Ovary (tissue), 7 donors: ENCODE measurements at regions not wholly inside any gene's neighbourhood (a gene's known extent, or its start where the extent isn't known, plus 50 kb on each side); places are given as distances from the start of the nearest gene placed in this dataset.

ENCODE experiments used
- DNase-seq, 5 donors: peaks; one replicate each; pipeline ENCODE4 v3.0.0-alpha.2; 2019 to 2020
- H3K27ac ChIP-seq, 2 donors: fragments of 200-600 bp; one replicate each; pipeline versions ENCODE4 v1.5.1 to v1.8.0; 2019 to 2022
- H3K27me3 ChIP-seq: fragments of 200-600 bp; one replicate; pipeline ENCODE4 v1.8.0; 2022
- H3K36me3 ChIP-seq: fragments of 200-600 bp; sonication (generic); one replicate; pipeline ENCODE4 v1.5.1; 2019
- H3K4me1 ChIP-seq: one replicate; pipeline ENCODE4 v1.8.1; 2013; ENCODE audit warnings: mild to moderate bottlenecking, moderate library complexity; ENCODE audit not compliant: insufficient read depth
- H3K4me3 ChIP-seq: fragments of 200-600 bp; sonication (generic); one replicate; pipeline ENCODE4 v1.5.1; 2017
- H3K9me3 ChIP-seq, 2 donors: fragments of 200-600 bp in 1 of 2; sonication (generic) in 1 of 2; one replicate each; pipeline versions ENCODE4 v1.5.1 to v1.8.1; 2013 to 2019; ENCODE audit warnings: mild to moderate bottlenecking in 1 of 2, moderate library complexity in 1 of 2
- EP300 ChIP-seq: sonication (generic); formaldehyde crosslinking; IDR thresholded peaks from one replicate; pipeline ENCODE4 v1.6.1; 2017; ENCODE audit warnings: antibody characterized with exemption
- POLR2A ChIP-seq: fragments of 450-650 bp; IDR thresholded peaks from one replicate; pipeline ENCODE4 v1.6.1; 2017; ENCODE audit warnings: antibody characterized with exemption, mild to moderate bottlenecking, moderate library complexity
- WGBS, 3 donors: extraction: QIAGEN DNeasy Blood & Tissue Kit in 1 of 3; methylation state at CpG; one replicate each; pipeline versions ENCODE4 v1.1.5 to v1.1.7; 2013 to 2017; 5-methylcytosine and 5-hydroxymethylcytosine counted together
- intact Hi-C, 4 donors: fragments of 100-400 bp; cut with DNase I; formaldehyde crosslinking; loops; one replicate each; pipeline versions ENCODE4 v1.11.0 to v1.15.1; 2022 to 2023
- TF ChIP-seq, protein P1 (sequence below), 3 donors: fragments of 450-650 bp in 2 of 3; fragments of 200-600 bp in 1 of 3; IDR thresholded peaks; one replicate each; pipeline versions ENCODE4 v1.5.1 to v1.8.0; 2016 to 2022; ENCODE audit warnings: antibody characterized with exemption in 3 of 3, mild to moderate bottlenecking in 1 of 3
- donor health status: DM: no; HTN: no; CAD: no; lungs with moderate emphysema.
- donor health status: DM: no; HTN: no; CAD: no.
- donor health status: Bipolar disorder and iron deficiency.
- donor health status: DM: no; HTN: no; CAD: no.
- donor health status: DM: yes; HTN: yes; CAD: no.

DNA sequence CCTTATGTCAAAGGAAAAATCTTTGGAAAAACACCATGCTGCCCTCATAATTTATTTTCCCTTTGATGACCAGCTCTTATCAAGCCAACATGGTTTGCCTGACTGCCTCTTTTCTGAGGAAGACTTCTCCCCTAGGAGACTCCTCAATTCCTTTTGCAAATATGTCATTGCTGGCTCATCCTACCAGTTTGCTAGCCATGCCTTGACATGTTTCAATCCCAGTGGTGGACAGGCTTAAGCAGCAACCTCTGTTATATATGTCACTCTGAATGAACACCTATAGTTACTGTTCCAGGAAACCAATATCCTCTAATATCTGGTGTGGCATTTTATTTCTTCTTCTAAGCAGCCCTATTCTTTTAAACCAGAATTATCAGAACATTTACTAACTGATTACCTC is 615.8 kb downstream of the HTR1A start:
- H3K4me3 ChIP-seq: no peak overlapping the region
- peaks cover 2% of the 10 kb centered on the region for H3K4me1 ChIP-seq
- intact Hi-C loops: no loop called here
- H3K36me3 ChIP-seq: no peaks in the 10 kb centered on the region
- no peaks in the 10 kb centered on the region for H3K9me3 ChIP-seq
- no peak for DNase-seq
- H3K27ac ChIP-seq: no peak overlapping the region
- H3K27me3 ChIP-seq: no peaks in the 10 kb centered on the region
- TF ChIP-seq, protein P1, sequence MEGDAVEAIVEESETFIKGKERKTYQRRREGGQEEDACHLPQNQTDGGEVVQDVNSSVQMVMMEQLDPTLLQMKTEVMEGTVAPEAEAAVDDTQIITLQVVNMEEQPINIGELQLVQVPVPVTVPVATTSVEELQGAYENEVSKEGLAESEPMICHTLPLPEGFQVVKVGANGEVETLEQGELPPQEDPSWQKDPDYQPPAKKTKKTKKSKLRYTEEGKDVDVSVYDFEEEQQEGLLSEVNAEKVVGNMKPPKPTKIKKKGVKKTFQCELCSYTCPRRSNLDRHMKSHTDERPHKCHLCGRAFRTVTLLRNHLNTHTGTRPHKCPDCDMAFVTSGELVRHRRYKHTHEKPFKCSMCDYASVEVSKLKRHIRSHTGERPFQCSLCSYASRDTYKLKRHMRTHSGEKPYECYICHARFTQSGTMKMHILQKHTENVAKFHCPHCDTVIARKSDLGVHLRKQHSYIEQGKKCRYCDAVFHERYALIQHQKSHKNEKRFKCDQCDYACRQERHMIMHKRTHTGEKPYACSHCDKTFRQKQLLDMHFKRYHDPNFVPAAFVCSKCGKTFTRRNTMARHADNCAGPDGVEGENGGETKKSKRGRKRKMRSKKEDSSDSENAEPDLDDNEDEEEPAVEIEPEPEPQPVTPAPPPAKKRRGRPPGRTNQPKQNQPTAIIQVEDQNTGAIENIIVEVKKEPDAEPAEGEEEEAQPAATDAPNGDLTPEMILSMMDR (IDR thresholded peaks at IDR 0.05): no peak
- no peak for TF ChIP-seq POLR2A
- TF ChIP-seq EP300: no peak

DNA sequence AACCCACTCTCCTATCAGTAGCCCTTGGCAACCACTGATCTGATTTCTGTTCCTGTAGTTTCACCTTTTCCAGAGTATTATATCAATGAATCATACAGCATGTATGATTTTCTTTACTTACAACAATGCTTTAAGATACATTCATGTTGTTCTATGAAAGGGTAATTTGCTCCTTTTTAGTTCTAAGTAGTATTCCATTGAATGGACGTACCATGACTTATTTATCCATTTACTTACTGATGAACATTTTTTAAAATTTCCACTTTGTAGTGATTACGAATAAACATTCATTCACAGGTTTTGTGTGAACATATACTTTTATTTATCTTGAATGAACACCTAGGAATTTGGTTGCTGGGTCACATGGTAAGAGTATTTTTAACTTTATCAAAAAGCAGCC is 620.8 kb downstream of the HTR1A start:
- no peak for DNase-seq
- Histone ChIP-seq H3K9me3 (no peaks in the 10 kb centered on the region), H3K4me3 (no peak overlapping the region), H3K27ac (no peak overlapping the region), H3K36me3 (no peaks in the 10 kb centered on the region), H3K27me3 (no peaks in the 10 kb centered on the region), H3K4me1 (peaks cover 2% of the 10 kb centered on the region)
- TF ChIP-seq POLR2A: no peak
- TF ChIP-seq, protein P1 (IDR thresholded peaks at IDR 0.05): no peak
- intact Hi-C loops: no loop called here
- WGBS, 3 donors: 94 to 95% (median 94%) methylated on average over 2 of the region's 2 CpGs

DNA sequence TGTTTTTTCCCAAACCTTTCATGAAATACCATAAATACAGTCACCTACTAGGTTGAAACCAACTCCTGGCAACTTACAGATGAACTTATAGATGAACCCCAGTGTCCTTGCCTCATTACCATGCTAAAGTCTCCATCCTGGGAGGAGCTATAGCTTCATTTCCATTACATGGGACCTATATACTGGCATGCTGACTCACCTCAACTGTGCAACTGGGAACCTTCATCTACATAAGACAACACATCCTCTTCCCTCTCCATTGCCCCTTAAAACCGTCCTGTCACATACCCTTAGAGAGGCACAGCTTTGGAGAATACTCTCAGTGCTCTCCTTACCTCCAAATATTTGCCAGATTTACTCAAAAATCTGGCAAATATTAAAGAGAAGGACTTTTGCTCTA is 638.3 kb downstream of the HTR1A start:
- Histone ChIP-seq H3K9me3 (no peaks in the 10 kb centered on the region), H3K27ac (no peak overlapping the region), H3K36me3 (no peaks in the 10 kb centered on the region), H3K4me1 (no peaks in the 10 kb centered on the region), H3K27me3 (no peaks in the 10 kb centered on the region), H3K4me3 (no peak overlapping the region)
- 70 to 85% (median 74%) methylated on average over 1 of the region's 1 CpG for WGBS, 3 donors
- intact Hi-C loops: no loop called here
- TF ChIP-seq, protein P1 (IDR thresholded peaks at IDR 0.05): no peak
- TF ChIP-seq EP300: no peak
- no peak for TF ChIP-seq POLR2A
- no peak for DNase-seq

DNA sequence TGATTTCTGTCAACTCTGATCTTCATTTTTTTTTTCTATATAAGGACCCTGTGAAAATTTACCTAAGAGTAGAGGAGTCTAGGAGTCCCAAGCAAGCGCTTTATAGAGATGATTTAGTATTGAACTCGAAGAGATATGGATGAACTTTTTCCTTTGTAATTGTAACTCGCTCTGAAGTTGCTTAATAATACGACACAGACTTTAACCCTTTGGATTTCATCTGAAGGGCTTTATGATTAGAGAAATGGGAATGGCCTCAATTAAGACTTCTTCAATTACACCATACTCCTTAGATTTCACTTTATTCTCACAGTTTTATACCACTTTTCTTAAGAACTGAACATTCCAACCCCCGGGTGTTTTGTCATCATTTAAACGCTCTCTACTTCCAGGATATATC is 647.7 kb downstream of the HTR1A start:
- no peaks in the 10 kb centered on the region for H3K27me3 ChIP-seq

More for the DNA sequence above, 647.7 kb downstream of the HTR1A start:
- no peaks in the 10 kb centered on the region for H3K9me3 ChIP-seq
- 34 to 44% (median 41%) methylated on average over 6 of the region's 6 CpGs for WGBS, 3 donors
- intact Hi-C loops: no loop called here
- no peak for DNase-seq
- H3K36me3 ChIP-seq: no peaks in the 10 kb centered on the region
- H3K27ac ChIP-seq: no peak overlapping the region
- no peaks in the 10 kb centered on the region for H3K4me1 ChIP-seq
- H3K4me3 ChIP-seq: no peak overlapping the region
- TF ChIP-seq, protein P1 (IDR thresholded peaks at IDR 0.05): no peak
- TF ChIP-seq EP300 (no peak), POLR2A (no peak)
